ENCODE measurements at regions not wholly inside any gene's neighbourhood (a gene's known extent, or its start where the extent isn't known, plus 50 kb on each side); places are given as distances from the start of the nearest gene placed in this dataset.

GRCh38 chr5:77882670-77883257 is 106.6 kb upstream of the TBCA start:
- H3K27ac Mint-ChIP-seq: no peak overlapping the region
- POLR2A ChIA-PET: interaction anchor here (0.7 kb wide), 1 partner anchor 126 kb away, joined by 3 read pairs; no protein-coding TSS in a partner anchor

GRCh38 chr5:77881528-77881927 is 105.4 kb upstream of the TBCA start:
- DNase-seq (ENCODE audit: low spot score): no peak
- POLR2A ChIA-PET: interaction anchor here (0.7 kb wide), 1 partner anchor 828 kb away, joined by 3 read pairs; no protein-coding TSS in a partner anchor
- Mint-ChIP-seq H3K27ac (no peak overlapping the region), H3K27me3 (ENCODE audit: low read depth) (peaks cover 12% of the 10 kb centered on the region), H3K36me3 (no peaks in the 10 kb centered on the region), H3K4me1 (peaks cover 8% of the 10 kb centered on the region), H3K4me3 (no peak overlapping the region), H3K9me3 (no peaks in the 10 kb centered on the region)
- CTCF ChIA-PET: no interaction called here
- no peak for ATAC-seq
- TF ChIP-seq HMGA2 (CRISPR knock-in tag; IDR thresholded peaks at IDR 0.05): no peak
- TF ChIP-seq CREM (CRISPR knock-in tag; IDR thresholded peaks at IDR 0.05): no peak
- TF ChIP-seq, protein P1, sequence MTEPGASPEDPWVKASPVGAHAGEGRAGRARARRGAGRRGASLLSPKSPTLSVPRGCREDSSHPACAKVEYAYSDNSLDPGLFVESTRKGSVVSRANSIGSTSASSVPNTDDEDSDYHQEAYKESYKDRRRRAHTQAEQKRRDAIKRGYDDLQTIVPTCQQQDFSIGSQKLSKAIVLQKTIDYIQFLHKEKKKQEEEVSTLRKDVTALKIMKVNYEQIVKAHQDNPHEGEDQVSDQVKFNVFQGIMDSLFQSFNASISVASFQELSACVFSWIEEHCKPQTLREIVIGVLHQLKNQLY (CRISPR knock-in tag; IDR thresholded peaks at IDR 0.05): no peak
- no peak for TF ChIP-seq NR3C1 (CRISPR knock-in tag; conservative IDR thresholded peaks at IDR 0.05; ENCODE audit: low read depth)
- no peak for TF ChIP-seq JUN (CRISPR knock-in tag; IDR thresholded peaks at IDR 0.05)
- TF ChIP-seq ZNF416 (CRISPR knock-in tag; IDR thresholded peaks at IDR 0.05): no peak
- TF ChIP-seq, protein P2, sequence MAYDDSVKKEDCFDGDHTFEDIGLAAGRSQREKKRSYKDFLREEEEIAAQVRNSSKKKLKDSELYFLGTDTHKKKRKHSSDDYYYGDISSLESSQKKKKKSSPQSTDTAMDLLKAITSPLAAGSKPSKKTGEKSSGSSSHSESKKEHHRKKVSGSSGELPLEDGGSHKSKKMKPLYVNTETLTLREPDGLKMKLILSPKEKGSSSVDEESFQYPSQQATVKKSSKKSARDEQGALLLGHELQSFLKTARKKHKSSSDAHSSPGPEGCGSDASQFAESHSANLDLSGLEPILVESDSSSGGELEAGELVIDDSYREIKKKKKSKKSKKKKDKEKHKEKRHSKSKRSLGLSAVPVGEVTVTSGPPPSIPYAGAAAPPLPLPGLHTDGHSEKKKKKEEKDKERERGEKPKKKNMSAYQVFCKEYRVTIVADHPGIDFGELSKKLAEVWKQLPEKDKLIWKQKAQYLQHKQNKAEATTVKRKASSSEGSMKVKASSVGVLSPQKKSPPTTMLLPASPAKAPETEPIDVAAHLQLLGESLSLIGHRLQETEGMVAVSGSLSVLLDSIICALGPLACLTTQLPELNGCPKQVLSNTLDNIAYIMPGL (CRISPR knock-in tag; IDR thresholded peaks at IDR 0.05): no peak
- no peak for TF ChIP-seq CREB1 (CRISPR knock-in tag; IDR thresholded peaks at IDR 0.05)
- no peak for TF ChIP-seq RELA (CRISPR knock-in tag; IDR thresholded peaks at IDR 0.05; ENCODE audit: borderline replicate concordance)
- TF ChIP-seq, protein P3, sequence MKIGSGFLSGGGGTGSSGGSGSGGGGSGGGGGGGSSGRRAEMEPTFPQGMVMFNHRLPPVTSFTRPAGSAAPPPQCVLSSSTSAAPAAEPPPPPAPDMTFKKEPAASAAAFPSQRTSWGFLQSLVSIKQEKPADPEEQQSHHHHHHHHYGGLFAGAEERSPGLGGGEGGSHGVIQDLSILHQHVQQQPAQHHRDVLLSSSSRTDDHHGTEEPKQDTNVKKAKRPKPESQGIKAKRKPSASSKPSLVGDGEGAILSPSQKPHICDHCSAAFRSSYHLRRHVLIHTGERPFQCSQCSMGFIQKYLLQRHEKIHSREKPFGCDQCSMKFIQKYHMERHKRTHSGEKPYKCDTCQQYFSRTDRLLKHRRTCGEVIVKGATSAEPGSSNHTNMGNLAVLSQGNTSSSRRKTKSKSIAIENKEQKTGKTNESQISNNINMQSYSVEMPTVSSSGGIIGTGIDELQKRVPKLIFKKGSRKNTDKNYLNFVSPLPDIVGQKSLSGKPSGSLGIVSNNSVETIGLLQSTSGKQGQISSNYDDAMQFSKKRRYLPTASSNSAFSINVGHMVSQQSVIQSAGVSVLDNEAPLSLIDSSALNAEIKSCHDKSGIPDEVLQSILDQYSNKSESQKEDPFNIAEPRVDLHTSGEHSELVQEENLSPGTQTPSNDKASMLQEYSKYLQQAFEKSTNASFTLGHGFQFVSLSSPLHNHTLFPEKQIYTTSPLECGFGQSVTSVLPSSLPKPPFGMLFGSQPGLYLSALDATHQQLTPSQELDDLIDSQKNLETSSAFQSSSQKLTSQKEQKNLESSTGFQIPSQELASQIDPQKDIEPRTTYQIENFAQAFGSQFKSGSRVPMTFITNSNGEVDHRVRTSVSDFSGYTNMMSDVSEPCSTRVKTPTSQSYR (CRISPR knock-in tag; IDR thresholded peaks at IDR 0.05): no peak
- no peak for TF ChIP-seq FOXP4 (CRISPR knock-in tag; IDR thresholded peaks at IDR 0.05)
- TF ChIP-seq ZNF317 (CRISPR knock-in tag; IDR thresholded peaks at IDR 0.05; ENCODE audit: borderline replicate concordance, low read depth): no peak
- no peak for TF ChIP-seq ZNF396 (CRISPR knock-in tag; IDR thresholded peaks at IDR 0.05; ENCODE audit: borderline replicate concordance)

More at GRCh38 chr5:77882670-77883257, 106.6 kb upstream of the TBCA start:
- Mint-ChIP-seq H3K4me1 (peaks cover 8% of the 10 kb centered on the region), H3K36me3 (no peaks in the 10 kb centered on the region), H3K4me3 (no peak overlapping the region), H3K27me3 (ENCODE audit: low read depth) (peaks cover 8% of the 10 kb centered on the region), H3K9me3 (no peaks in the 10 kb centered on the region)
- DNase-seq (ENCODE audit: low spot score) (no peak), ATAC-seq (no peak)
- TF ChIP-seq SP1 (CRISPR knock-in tag; conservative IDR thresholded peaks at IDR 0.05) (no peak), NFATC4 (CRISPR knock-in tag; IDR thresholded peaks at IDR 0.05) (no peak), ZNF671 (CRISPR knock-in tag; IDR thresholded peaks at IDR 0.05) (no peak), JUN (CRISPR knock-in tag; IDR thresholded peaks at IDR 0.05) (no peak), GTF2I (CRISPR knock-in tag; conservative IDR thresholded peaks at IDR 0.05) (no peak), SMAD4 (CRISPR knock-in tag; IDR thresholded peaks at IDR 0.05) (no peak), RELA (CRISPR knock-in tag; IDR thresholded peaks at IDR 0.05; ENCODE audit: borderline replicate concordance) (no peak), IRF2 (CRISPR knock-in tag; IDR thresholded peaks at IDR 0.05; ENCODE audit: borderline replicate concordance, low read depth) (no peak), ZNF317 (CRISPR knock-in tag; IDR thresholded peaks at IDR 0.05; ENCODE audit: borderline replicate concordance, low read depth) (no peak)
- CTCF ChIA-PET: no interaction called here
